HG03103 (cell line): ENCODE measurements at regions not wholly inside any gene's neighbourhood (a gene's known extent, or its start where the extent isn't known, plus 50 kb on each side); places are given as distances from the start of the nearest gene placed in this dataset.

Experiments
- ATAC-seq: cut with Tn5 transposase; IDR thresholded peaks from one replicate; pipeline ENCODE4 v1.9.1; 2021; ENCODE audit warnings: low read depth; ENCODE audit not compliant: unreplicated experiment

- no peak for ATAC-seq
These were observed 680.0 kb downstream of the SEMA5A start for GRCh38 chr5:8865686-8866374.

- ATAC-seq, result no peak
These were observed 677.6 kb downstream of the SEMA5A start for GRCh38 chr5:8868283-8868682.

GRCh38 chr5:8869932-8870331 lies 675.9 kb downstream of the SEMA5A start:
- ATAC-seq, result no peak

GRCh38 chr5:8870349-8870958 lies 675.4 kb downstream of the SEMA5A start:
- ATAC-seq, result no peak

GRCh38 chr5:8870959-8871355 lies 674.9 kb downstream of the SEMA5A start:
- no peak for ATAC-seq

- ATAC-seq, result no peak
These were observed 674.4 kb downstream of the SEMA5A start for GRCh38 chr5:8871446-8871845.

- ATAC-seq, result no peak
These were observed 670.2 kb downstream of the SEMA5A start for GRCh38 chr5:8875722-8876121.

- ATAC-seq, result no peak
These were observed 666.6 kb downstream of the SEMA5A start for GRCh38 chr5:8879248-8879647.

- ATAC-seq, result no peak
These were observed 661.8 kb downstream of the SEMA5A start for GRCh38 chr5:8884029-8884428.

- ATAC-seq, result no peak
These were observed 652.9 kb downstream of the SEMA5A start for GRCh38 chr5:8892926-8893325.

- no peak for ATAC-seq
These were observed 651.8 kb downstream of the SEMA5A start for GRCh38 chr5:8894031-8894430.

GRCh38 chr5:8895062-8895461 lies 650.8 kb downstream of the SEMA5A start:
- ATAC-seq, result no peak

GRCh38 chr5:8895599-8895998 lies 650.3 kb downstream of the SEMA5A start:
- ATAC-seq, result no peak

GRCh38 chr5:8897316-8897715 lies 648.6 kb downstream of the SEMA5A start:
- no peak for ATAC-seq

- ATAC-seq, result no peak
These were observed 640.9 kb downstream of the SEMA5A start for GRCh38 chr5:8905021-8905420.

- ATAC-seq, result no peak
These were observed 639.4 kb downstream of the SEMA5A start for GRCh38 chr5:8906303-8906967.

- no peak for ATAC-seq
These were observed 638.6 kb downstream of the SEMA5A start for GRCh38 chr5:8907168-8907868.

- peak; percentile 89 for ATAC-seq
These were observed 637.7 kb downstream of the SEMA5A start for GRCh38 chr5:8908055-8908683.

GRCh38 chr5:8912106-8912505 lies 633.8 kb downstream of the SEMA5A start:
- no peak for ATAC-seq

GRCh38 chr5:8913522-8913921 lies 632.4 kb downstream of the SEMA5A start:
- ATAC-seq, result no peak

- ATAC-seq, result no peak
These were observed 626.8 kb downstream of the SEMA5A start for GRCh38 chr5:8919096-8919495.
